HG02571 (cell line): ENCODE measurements at regions not wholly inside any gene's neighbourhood (a gene's known extent, or its start where the extent isn't known, plus 50 kb on each side); places are given as distances from the start of the nearest gene placed in this dataset.
"Not testable (repeated sequence)": the region's sequence is repeated elsewhere in the genome, so short reads cannot be mapped to it uniquely, and the experiment has no call there.

Source experiments
- ATAC-seq: cut with Tn5 transposase; IDR thresholded peaks from one replicate; pipeline ENCODE4 v1.9.1; 2021; ENCODE audit warnings: mild to moderate bottlenecking, moderate library complexity; ENCODE audit not compliant: unreplicated experiment

DNA sequence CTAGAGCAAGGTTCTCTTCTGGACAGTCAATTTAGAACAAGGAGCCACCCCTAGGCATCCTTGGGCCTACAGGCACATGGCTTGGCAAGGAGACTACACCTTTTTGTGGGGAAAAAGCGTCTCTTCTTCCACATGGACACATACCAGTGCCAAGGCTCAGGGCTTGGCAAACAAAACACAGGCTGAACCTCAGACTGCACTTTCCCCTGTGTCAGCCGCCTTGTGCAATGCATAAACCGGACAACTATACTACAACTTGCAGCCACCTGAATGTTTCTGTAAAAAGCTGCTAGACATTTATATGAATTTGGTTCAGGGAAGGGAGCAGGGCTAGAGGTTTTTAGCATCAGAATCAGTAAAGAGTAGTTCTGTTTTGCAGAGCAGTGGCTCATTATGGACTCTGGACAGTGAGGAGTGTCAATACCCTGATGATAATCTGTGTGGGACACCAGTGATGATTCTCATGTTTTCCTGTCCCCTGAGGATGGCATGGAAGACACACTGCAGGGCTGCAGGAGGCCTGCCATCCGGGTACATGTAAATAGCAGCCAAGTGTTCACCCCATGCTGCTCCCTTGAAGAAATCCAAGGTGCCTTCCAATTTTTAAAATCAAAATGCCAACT is 118.9 kb downstream of the GATA3 start:
- no peak for ATAC-seq

GRCh38 chr10:8173866-8174243 is 119.4 kb downstream of the GATA3 start:
- ATAC-seq: no peak

DNA sequence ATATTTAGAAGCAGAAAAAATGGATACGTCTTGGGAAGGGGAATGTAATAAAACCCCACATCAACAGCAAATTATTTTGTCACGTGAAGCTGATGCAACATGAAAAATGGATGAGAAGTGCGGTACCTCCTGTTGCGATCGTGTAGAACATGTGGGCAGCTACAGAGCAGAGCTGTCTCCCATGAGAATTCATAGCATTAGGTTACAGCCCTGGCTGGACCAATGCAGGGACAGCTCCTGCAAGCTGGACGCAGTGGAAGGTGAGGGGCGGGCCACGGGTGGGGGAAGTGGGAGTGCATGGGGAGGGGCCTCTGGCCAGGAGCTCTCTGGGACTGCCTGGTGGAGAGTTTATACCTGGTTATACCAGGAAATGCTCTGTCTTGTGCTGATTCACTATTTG is 120.3 kb downstream of the GATA3 start:
- no peak for ATAC-seq

- not testable (repeated sequence) for ATAC-seq
Measured at GRCh38 chr10:8177526-8177925, 123.0 kb downstream of the GATA3 start.

GRCh38 chr10:8179773-8180172 is 125.3 kb downstream of the GATA3 start:
- not testable (repeated sequence) for ATAC-seq

DNA sequence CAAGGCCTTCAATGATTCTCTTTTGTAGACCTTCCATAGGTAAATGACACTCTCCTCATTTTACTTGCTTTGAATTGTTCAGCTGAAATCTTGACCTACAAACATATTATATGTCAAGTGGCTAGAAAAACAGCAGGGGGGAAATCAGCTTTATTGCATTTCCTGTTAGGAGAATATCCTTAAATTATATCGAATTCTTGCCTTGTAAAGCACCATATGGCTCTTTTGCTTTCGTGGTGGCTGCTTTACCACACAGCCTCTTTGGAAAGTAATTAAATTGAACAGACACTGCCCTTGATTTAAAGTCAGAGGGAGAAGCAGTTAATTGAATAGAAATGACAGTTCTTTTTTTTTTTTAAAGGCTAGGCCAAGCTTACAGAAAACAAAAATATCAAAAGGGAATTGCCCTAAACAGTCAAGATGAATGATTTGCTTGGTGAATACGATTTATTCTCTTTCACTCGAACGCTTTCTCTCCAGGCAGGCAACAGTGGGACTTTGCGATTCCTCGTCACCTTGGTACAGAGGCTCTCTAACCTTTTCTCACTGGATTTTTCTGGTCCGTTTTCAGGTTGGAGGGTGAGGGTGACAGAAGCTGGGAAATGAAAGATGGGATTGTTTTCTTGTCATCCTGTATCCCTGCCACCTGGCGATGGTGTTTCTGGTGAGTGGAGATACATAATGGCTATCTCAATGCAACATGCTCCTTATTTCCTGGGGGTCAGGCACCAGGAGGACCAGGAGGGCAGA is 126.0 kb downstream of the GATA3 start:
- ATAC-seq: no peak

- ATAC-seq: no peak
Measured at GRCh38 chr10:8181496-8182157, 127.1 kb downstream of the GATA3 start.

- no peak for ATAC-seq
Measured at GRCh38 chr10:8182806-8183205, 128.3 kb downstream of the GATA3 start.

DNA sequence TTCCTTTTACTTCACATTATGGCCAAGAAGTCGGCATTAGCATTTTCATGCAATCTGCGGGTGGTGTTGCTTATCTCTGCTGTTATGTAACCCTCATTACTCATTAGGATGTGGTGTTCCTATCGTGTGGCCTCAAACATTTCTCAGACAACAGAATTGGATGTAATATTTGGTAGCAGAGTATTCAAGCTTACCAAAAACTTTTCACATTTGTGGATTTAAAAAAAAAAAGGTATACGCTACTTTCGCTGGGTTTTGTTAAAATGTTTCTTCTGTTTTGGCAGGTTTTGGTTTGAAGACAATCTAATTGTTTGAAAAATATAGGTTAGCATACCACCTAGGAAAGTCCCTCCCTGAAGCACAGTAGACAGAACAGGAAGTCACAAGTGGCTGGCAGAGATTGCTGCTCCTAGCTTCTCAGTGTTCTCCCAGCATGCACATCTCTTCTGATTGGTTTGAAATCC is 128.8 kb downstream of the GATA3 start:
- no peak for ATAC-seq

GRCh38 chr10:8187171-8187666 is 132.7 kb downstream of the GATA3 start:
- ATAC-seq: no peak

GRCh38 chr10:8189458-8189857 is 135.0 kb downstream of the GATA3 start:
- ATAC-seq: no peak

DNA sequence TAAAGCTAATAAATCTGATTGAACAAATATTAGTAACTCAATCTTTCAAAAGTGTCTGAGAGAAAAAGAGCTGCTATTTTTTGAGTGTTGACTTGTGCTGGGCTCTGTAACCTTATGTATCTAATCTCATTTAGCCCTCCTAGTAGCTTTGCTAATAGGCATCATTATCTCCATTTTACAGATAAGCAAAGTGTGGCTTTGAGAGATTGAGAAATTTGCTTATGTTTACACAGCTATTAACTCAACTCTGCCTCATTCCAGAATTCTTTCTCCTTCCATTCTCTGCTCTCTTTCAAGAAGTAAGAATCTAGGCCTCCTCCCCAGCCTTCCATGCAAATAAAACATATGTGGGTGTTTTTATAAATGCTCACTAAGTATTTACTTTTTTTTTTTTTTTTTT is 137.8 kb downstream of the GATA3 start:
- no peak for ATAC-seq

GRCh38 chr10:8193546-8193945 is 139.1 kb downstream of the GATA3 start:
- no peak for ATAC-seq

DNA sequence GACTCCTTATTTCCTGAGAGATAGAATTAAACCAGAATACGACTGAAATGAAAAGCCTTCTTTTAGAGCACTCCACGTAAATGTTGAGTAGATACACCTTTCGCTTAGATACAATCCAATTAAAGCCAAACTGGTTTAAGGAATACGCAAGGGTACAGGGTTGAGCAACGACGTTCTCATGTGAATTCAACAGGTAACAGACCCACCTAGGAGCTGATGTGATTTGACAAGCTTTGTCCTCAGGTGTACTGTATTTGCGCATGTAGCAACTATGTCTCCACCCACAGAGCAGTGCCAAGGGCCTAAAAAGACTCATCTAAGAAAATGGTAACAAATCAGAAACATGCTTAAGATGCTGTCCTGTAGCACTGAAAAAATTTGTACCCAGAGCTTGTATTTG is 139.6 kb downstream of the GATA3 start:
- no peak for ATAC-seq

GRCh38 chr10:8206882-8207281 is 152.4 kb downstream of the GATA3 start:
- no peak for ATAC-seq

DNA sequence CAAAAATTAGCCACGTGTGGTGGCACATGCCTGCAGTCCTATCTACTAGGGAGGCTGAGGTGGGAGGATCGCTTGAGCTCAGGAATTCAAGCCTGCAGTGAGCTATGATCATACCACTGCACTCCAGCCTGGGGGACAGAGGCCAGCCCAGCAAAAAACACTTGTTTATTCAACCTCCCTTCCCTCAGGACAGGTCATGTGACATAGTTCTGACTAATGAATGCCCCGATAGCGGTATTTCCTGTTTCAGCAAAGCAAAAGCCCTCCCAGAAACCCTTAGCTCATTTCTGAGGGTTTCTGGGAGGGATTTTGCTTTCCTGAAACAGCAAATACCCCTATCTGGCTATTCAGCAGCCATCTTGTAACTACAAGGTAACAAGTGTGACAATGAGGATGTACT is 157.1 kb downstream of the GATA3 start:
- no peak for ATAC-seq

- no peak for ATAC-seq
Measured at GRCh38 chr10:8213735-8214134, 159.2 kb downstream of the GATA3 start.

- no peak for ATAC-seq
Measured at GRCh38 chr10:8214587-8214986, 160.1 kb downstream of the GATA3 start.

- ATAC-seq: no peak
Measured at GRCh38 chr10:8216893-8217292, 162.4 kb downstream of the GATA3 start.

DNA sequence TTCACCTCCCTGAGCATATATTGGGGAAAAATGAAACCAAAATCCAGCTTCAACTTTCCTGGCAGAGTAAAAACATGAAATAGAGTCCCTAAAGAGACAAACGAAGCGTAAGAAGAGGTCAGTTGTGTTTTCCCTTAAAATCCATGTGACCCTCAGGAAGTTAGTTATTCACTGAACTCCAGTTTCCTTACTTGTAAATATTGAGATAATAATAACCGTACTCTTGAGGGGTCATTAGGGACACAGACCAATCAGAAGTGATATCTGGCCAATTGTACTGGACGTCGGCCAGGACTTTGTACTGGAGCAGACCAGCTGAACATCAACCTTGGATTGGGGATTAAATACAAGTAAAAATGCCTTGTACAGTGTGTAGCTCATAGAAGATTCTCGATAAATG is 167.0 kb downstream of the GATA3 start:
- no peak for ATAC-seq

DNA sequence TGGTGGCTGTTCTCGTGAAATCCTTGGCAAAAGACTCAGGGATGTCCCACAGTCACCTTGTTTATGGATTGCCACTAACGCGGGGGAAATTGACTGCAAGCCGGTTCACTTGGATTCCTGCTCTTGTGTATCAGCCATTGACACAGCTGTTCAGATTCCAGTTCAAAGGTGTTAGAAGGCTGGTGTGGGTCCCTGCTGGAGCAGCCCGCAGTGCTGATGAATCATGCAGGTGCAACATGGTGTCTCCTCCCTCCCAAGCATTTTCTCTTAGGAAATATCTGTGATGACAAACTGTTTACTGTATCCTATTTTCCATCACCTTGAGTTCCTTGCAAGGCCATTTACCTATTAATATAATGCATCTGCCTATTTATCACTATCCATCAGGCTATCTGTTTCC is 170.1 kb downstream of the GATA3 start:
- ATAC-seq: no peak

DNA sequence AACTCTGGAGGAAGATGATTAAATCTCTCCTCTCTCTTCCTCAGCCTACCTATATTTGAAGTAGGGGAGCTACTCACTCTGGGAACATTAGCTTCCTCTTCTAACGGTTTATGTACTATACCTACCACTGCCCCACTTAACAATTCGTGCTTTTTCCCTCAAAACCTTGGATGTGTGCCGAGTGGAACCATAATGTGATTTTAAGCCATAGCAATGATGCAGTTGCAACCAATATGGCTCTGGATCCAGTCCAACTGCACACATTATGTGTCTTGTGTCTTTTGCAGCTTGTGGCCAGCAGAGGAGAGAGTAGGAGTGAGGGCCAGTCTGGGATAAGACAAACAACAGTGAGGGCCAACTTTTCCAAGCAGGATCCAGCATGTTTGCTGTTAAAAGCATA is 170.7 kb downstream of the GATA3 start:
- no peak for ATAC-seq
